ENCODE measurements at regions not wholly inside any gene's neighbourhood (a gene's known extent, or its start where the extent isn't known, plus 50 kb on each side); places are given as distances from the start of the nearest gene placed in this dataset.
"Not testable (repeated sequence)": the region's sequence is repeated elsewhere in the genome, so short reads cannot be mapped to it uniquely, and the experiment has no call there.

GRCh38 chr1:83064589-83065242 is 934.2 kb downstream of the TTLL7 start:
- DNase-seq (ENCODE audit: low read depth in 2 of 3, low spot score in 2 of 3) = no peak

GRCh38 chr1:83060651-83061390 is 938.1 kb downstream of the TTLL7 start:
- DNase-seq (ENCODE audit: low read depth in 2 of 3, low spot score in 2 of 3) = no peak

GRCh38 chr1:83060221-83060620 is 938.7 kb downstream of the TTLL7 start:
- no peak for DNase-seq (ENCODE audit: low read depth in 2 of 3, low spot score in 2 of 3)

- no peak for DNase-seq (ENCODE audit: low read depth in 2 of 3, low spot score in 2 of 3)
Measured at GRCh38 chr1:83058327-83058726, 940.6 kb downstream of the TTLL7 start.

DNA sequence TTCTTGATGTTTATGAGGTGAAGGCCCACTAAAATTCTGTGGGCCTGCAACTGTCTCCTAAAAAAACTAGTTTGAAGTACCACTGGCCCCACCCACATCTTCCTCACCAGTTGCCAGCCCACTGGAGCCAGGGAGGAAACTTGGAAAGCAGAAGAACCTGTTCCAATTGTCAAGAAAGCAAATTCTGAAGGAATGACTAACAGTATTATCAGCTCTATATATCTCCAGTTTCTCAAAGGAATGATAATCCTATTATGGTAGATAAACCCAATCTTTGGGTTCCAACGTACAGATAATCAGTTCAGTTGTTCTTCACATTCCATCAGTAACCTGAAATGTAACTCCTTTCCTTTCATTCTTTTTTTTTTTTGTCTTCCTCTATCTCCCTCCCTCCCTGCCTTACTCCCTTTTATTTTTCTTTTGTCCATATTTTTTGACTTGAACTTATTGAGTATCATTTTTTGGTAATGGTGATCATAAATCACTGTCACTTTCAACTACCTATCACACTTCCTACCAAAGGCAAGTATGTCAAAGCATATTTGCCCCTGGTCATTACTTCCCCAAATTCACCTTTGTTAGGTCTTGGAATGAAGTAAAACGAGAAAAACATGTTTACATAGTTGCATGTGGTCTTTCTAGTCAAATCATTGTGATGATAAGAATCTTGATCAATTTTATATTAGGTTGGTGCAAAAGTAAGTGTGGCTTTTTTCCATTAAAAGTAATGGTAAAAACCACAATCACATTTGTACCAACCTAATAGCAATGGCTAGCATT is 943.4 kb downstream of the TTLL7 start:
- no peak for DNase-seq (ENCODE audit: low read depth in 2 of 3, low spot score in 2 of 3)

DNA sequence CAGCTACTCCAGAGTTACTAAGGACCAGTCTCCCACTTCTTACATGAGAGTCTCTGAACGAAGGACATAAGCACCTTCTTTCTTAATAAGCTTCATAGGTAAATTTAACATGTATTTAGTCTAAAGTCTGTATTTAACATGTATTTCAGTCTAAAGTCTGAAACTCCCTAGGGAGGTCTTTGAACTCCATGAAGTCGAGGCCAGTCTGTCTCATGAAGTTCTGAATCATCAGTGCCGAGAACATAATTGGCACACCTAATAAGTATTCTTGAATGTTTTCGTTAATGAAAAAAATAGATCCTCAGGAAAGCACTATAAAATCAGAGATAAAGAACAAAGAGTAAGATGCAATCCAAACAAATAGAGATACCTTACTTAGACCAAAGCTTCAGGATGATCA is 945.5 kb downstream of the TTLL7 start:
- no peak for DNase-seq (ENCODE audit: low read depth in 2 of 3, low spot score in 2 of 3)

- no peak for DNase-seq (ENCODE audit: low read depth in 2 of 3, low spot score in 2 of 3)
Measured at GRCh38 chr1:83052865-83053264, 946.1 kb downstream of the TTLL7 start.

GRCh38 chr1:83051053-83051452 is 947.9 kb downstream of the TTLL7 start:
- not testable (repeated sequence) for DNase-seq (ENCODE audit: low read depth in 2 of 3, low spot score in 2 of 3)

DNA sequence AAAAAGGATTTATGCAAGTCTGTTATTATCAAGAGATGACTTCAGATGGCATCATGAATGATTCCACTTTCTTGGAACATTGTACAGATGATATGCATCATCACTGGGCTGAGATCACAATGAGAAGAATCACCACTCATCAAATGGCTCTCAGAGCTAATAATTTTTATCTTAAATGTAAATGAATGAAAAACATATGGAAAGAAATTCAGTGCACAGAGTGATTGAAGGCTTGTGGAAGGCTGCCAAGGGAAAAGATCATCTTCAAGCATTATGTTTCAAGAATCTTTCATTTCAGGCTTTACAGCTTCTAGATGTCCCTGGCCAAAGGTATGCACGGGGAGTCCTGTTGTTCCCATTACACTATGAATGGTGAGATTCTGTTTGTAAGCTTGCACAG is 955.7 kb downstream of the TTLL7 start:
- no peak for DNase-seq (ENCODE audit: low read depth in 2 of 3, low spot score in 2 of 3)

DNA sequence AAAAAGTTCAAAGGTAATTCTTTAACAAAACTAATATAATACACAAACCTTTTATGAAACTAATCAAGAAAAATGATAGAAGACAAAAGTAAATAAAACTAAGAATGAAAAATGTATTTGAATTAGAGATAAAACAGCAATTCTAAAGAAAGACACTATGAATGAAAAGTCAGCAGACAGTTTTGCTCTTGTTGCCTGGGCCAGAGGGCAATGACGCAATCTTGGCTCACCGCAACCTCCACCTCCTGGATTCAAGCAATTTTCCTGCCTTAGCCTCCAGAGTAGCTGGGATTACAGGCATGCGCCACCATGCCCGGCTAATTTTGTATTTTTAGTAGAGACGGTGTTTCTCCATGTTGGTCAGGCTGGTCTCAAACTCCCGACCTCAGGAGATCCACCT is 959.8 kb downstream of the TTLL7 start:
- not testable (repeated sequence) for DNase-seq (ENCODE audit: low read depth in 2 of 3, low spot score in 2 of 3)

- DNase-seq (ENCODE audit: low read depth in 2 of 3, low spot score in 2 of 3) = no peak
Measured at GRCh38 chr1:83034851-83035250, 964.1 kb downstream of the TTLL7 start.

DNA sequence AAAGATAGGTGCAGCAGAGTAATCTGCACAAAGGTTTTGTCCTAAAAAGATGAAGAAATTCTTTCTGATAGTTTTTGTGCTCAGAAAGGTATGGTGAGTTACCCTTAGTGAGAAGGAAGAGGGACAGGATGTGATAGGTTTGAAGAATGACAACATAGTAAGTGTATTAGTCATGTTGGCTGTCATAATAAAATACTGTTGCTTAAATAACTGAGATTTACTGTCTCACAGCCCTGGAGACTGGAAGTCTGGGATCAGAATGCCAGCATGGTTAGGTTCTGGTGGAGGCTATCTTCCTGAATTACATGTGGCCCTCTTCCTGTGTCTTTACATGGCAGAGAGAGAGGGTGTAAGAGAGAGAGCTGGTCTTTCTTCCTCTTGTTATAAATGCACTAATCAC is 965.2 kb downstream of the TTLL7 start:
- no peak for DNase-seq (ENCODE audit: low read depth in 2 of 3, low spot score in 2 of 3)

DNA sequence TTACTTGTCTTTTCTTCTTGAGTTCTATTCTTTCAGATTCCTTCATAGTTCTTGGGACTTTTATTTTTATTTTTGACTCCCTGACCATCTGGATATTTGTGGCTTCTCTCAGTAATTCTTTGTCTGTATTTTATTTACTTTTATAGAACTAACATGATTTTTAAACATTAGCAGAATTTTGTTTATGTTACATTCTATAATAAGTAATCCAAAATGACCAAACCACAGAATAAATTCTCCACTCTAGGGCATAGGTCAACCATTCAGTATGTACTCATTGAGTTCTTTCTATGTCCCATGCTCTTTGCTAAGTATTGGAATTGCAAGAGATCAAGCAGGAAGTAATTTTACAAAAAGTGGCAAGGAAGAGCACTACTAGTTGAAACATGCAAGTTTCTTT is 969.0 kb downstream of the TTLL7 start:
- DNase-seq (ENCODE audit: low read depth in 2 of 3, low spot score in 2 of 3) = no peak

GRCh38 chr1:83029050-83029449 is 969.9 kb downstream of the TTLL7 start:
- no peak for DNase-seq (ENCODE audit: low read depth in 2 of 3, low spot score in 2 of 3)

DNA sequence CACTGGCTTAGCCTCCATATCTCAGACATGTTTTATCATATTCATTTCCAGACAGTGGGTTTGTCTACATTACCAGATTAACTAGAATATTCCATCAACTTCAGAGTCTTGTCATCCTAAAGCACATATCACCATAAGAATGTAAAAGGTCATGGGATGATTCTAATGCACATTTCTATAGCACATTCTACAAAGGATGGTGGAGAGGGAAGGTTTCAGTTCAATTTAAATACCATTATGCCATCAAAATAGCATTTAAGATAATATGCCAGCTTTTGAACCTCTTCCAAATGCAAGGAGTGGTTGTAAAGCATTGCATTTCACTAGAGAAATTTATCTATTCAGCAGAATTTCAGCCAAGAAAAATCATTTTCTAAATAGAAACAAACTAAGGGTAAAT is 970.5 kb downstream of the TTLL7 start:
- DNase-seq (ENCODE audit: low read depth in 2 of 3, low spot score in 2 of 3) = no peak

- DNase-seq (ENCODE audit: low read depth in 2 of 3, low spot score in 2 of 3) = no peak
Measured at GRCh38 chr1:83027511-83027910, 971.4 kb downstream of the TTLL7 start.

GRCh38 chr1:83026745-83027144 is 972.2 kb downstream of the TTLL7 start:
- no peak for DNase-seq (ENCODE audit: low read depth in 2 of 3, low spot score in 2 of 3)

- DNase-seq (ENCODE audit: low read depth in 2 of 3, low spot score in 2 of 3) = no peak
Measured at GRCh38 chr1:83024251-83024767, 974.6 kb downstream of the TTLL7 start.

- no peak for DNase-seq (ENCODE audit: low read depth in 2 of 3, low spot score in 2 of 3)
Measured at GRCh38 chr1:83023212-83023611, 975.7 kb downstream of the TTLL7 start.

- no peak for DNase-seq (ENCODE audit: low read depth in 2 of 3, low spot score in 2 of 3)
Measured at GRCh38 chr1:83022206-83022605, 976.7 kb downstream of the TTLL7 start.

GRCh38 chr1:83017701-83018100 is 981.2 kb downstream of the TTLL7 start:
- no peak for DNase-seq (ENCODE audit: low read depth in 2 of 3, low spot score in 2 of 3)

- DNase-seq (ENCODE audit: low read depth in 2 of 3, low spot score in 2 of 3) = no peak
Measured at GRCh38 chr1:83017276-83017675, 981.7 kb downstream of the TTLL7 start.
